ENCODE measurements at regions not wholly inside any gene's neighbourhood (a gene's known extent, or its start where the extent isn't known, plus 50 kb on each side); places are given as distances from the start of the nearest gene placed in this dataset.

- no peak for DNase-seq
These were observed 143.1 kb upstream of the ZNF236 start for GRCh38 chr18:76679259-76679658.

GRCh38 chr18:76678248-76678647, 144.1 kb upstream of the ZNF236 start:
- DNase-seq = no peak

- DNase-seq = no peak
These were observed 147.8 kb upstream of the ZNF236 start for GRCh38 chr18:76674596-76674995.

GRCh38 chr18:76673281-76674185, 148.8 kb upstream of the ZNF236 start:
- DNase-seq = no peak

- DNase-seq = no peak
These were observed 149.7 kb upstream of the ZNF236 start for GRCh38 chr18:76672627-76673026.

- no peak for DNase-seq
These were observed 151.6 kb upstream of the ZNF236 start for GRCh38 chr18:76670564-76671288.

- DNase-seq = no peak
These were observed 153.8 kb upstream of the ZNF236 start for GRCh38 chr18:76668546-76668945.

GRCh38 chr18:76668119-76668518, 154.2 kb upstream of the ZNF236 start:
- DNase-seq = no peak

GRCh38 chr18:76667603-76668002, 154.8 kb upstream of the ZNF236 start:
- no peak for DNase-seq

- no peak for DNase-seq
These were observed 159.7 kb upstream of the ZNF236 start for GRCh38 chr18:76662626-76663025.

- DNase-seq = no peak
These were observed 161.7 kb upstream of the ZNF236 start for GRCh38 chr18:76660571-76661192.

- no peak for DNase-seq
These were observed 163.6 kb upstream of the ZNF516 start for GRCh38 chr18:76658627-76659026.

GRCh38 chr18:76657911-76658470, 162.9 kb upstream of the ZNF516 start:
- DNase-seq = no peak

GRCh38 chr18:76656925-76657827, 162.1 kb upstream of the ZNF516 start:
- no peak for DNase-seq

GRCh38 chr18:76654577-76654976, 159.5 kb upstream of the ZNF516 start:
- no peak for DNase-seq

GRCh38 chr18:76647322-76647721, 152.3 kb upstream of the ZNF516 start:
- no peak for DNase-seq

- DNase-seq = no peak
These were observed 149.5 kb upstream of the ZNF516 start for GRCh38 chr18:76644580-76644979.

GRCh38 chr18:76643996-76644395, 149.0 kb upstream of the ZNF516 start:
- no peak for DNase-seq

- DNase-seq = no peak
These were observed 148.2 kb upstream of the ZNF516 start for GRCh38 chr18:76643199-76643598.

GRCh38 chr18:76640438-76640837, 145.4 kb upstream of the ZNF516 start:
- DNase-seq = no peak

GRCh38 chr18:76634564-76634963, 139.5 kb upstream of the ZNF516 start:
- no peak for DNase-seq

GRCh38 chr18:76633588-76634269, 138.7 kb upstream of the ZNF516 start:
- DNase-seq = no peak
